Dedifferentiated amniotic fluid mesenchymal stem cell (primary cell): ENCODE measurements at regions not wholly inside any gene's neighbourhood (a gene's known extent, or its start where the extent isn't known, plus 50 kb on each side); places are given as distances from the start of the nearest gene placed in this dataset.

ENCODE experiments used
- DNase-seq: peaks from one replicate; pipeline ENCODE4 v3.0.0-alpha.2; 2016; ENCODE audit errors: extremely low spot score

DNA sequence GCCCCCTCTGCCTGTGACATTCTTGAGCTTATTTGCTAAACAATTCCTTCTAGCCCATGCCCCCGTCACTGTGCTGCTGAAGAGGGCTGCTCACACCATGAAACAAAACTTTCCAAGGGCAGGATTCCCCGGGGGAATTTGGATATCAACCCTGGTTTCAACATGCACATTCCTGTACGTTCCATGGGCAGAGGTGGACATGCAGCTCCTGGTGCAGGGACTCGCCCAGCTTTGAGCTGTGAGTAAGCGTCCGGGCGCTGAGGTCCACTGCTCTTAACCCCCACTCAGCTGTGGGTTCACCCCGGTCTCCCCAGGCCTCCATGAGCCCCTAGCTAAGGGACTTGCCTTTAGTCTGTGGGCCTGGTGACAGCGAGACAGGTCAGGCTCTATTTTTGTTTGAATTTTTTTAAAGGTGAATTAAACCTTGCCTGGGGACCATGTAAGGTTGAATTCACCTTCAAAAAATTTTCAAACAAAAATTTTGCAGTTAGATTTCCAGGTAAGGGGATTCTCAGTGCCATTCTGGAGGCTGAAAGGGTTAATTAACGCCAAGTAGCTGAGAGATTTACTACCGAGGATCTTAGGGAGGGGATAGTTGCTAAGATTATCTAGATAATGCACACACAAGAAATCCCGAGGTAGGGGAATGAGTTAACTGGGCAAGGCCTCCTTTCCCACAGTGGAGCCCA lies 70.3 kb upstream of the SLC22A23 start:
- no peak for DNase-seq

DNA sequence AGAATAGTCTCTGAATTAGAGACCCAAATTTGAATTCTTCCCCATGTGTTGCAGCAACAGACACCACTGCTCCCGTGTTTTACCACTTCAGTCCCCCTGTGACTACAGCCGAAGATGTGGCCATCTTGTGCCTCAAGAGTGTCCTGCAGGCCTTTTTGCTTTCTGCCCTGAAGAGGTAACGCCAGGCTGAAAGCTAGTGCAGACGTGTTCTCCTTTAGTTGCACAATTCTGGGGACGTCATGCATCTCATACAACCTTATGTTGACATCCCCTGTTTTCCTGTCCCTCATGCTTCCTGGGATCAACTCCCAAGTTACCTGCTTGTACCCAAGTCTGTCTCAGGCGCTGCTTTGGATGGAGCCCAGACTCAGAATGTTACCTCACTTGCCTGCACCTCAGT lies 69.1 kb upstream of the SLC22A23 start:
- DNase-seq, result no peak

DNA sequence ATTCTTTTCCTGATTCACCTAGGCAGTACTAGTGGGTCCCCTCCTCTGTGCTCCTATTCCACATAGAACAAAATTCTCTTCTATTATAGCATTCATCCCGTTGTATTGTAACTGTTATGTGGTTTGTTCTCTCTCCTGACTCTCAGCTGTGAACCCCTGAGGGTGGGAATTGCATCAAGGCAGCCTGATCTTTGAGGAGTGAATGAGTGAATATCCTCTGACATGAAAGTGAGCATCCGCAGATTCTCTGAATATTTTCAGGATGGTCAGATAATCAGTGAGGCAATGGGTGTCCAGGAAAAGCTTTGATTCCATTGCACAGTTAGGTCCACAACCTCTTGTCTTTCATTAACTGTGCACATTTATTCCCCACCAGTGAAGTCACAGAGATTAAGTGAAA lies 67.6 kb upstream of the SLC22A23 start:
- DNase-seq, result no peak

DNA sequence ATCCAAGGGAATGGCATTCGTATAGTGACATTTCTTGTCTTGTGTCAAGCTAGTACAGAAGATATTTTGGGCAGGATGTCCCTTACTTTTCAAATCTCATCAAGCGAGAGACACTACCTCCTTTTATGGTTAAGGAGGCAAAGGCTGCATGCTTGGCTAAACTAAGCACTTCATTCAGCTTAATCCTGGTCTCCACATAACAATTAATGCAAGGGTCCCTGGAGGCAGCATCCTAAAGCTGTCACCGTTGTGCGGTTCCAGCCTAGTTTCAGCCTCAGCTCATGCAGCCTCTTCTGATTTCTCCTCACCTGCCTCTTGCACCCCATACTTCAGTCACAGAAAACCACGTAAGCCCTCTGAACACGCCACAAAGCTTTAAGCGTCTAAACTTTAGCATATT lies 67.1 kb upstream of the SLC22A23 start:
- no peak for DNase-seq

DNA sequence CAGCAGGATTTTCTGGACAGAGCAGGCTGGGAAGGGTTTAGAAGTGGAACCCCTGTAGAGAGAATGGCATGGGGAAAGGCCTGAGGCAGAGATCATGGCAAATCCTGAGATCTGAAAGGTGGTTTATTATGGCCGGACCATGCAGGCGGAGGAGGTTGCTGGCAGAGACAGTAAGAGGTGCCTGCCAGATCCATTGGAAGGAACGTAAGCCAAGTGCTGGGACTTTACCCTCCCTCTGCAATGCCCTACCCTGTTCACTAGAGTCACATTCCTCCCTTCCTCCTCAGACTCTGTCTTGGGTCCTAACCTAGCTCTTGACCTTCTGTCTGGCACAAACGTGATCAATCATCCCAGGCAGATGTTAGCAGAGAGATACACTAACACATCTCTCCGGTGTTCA lies 66.4 kb upstream of the SLC22A23 start:
- DNase-seq, result no peak

DNA sequence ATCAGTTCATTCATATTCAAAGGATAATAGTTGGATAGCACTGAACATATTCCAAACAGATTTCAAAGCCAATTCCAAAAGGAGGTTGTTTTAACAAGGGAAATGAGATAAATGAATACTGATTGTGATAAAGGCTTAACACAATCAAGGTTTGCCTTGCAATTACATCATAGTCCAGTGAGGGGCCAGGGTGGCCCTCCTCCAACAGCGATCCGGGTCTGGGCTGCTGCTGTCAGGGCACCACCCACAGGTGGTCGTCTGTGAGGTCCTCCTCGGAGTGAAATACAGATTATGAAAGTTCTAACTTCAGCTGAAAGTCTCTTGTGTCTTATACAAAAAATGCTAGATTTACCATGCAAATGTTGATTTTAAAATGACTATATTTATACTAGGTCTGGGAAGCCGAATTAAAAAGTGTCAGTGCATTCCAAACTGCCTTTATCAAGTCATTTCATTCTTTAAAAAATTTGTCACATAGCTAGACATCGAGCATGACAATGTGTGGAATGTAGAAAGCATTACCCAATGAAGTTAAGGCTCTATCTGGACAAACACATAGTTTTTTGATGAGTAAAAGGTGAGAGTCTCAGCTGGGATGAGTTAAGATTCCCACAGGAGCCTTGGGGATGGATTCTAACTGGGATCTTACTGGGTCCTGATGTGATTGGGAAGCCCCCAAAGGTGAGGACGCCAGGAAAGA lies 65.9 kb upstream of the SLC22A23 start:
- peak; percentile 33 for DNase-seq

DNA sequence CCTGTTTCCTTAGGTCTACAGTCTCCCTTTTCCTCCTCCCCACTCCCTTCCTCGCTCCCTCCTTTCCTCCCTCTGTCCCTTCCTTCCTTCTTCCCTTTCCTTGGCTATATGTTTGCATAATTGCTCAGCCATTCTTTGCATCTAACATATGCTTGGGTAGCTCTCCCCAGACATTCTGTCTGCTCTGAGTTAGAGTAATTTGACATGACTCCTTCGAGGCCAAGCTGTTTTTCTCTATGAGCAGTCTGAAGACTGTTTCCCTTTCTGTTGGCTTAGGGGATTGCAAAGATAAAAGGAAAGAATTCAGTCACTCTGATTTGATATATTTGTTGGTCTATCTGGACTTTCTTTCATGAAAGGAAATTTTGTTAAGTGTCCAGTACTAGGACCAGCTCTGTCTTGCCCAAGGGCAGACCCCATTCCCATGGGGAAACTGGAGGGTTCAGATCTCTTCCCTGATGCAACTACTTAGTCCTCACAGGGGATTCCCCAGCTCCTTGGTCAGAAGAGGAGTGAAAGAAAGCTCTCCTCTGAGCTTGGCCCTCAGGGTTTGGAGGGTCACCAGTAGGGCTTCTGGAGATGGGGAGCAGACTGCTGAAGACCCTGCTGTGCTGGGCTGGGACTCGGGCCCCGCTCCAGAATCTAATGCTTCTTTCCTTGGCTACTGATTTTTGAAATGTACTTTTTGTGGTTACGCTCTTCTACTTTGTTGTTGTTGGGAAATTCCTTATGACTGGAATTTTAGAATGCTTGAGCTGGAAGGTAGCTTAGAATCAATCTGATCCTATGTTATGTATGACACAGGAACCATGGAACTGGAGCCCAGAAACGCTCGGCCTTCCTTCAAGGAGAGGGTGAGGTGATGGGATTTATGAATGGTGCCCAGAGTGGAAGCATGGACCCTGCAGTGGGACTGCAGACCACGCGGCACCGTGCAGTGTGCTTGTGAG lies 63.7 kb upstream of the SLC22A23 start:
- no peak for DNase-seq

DNA sequence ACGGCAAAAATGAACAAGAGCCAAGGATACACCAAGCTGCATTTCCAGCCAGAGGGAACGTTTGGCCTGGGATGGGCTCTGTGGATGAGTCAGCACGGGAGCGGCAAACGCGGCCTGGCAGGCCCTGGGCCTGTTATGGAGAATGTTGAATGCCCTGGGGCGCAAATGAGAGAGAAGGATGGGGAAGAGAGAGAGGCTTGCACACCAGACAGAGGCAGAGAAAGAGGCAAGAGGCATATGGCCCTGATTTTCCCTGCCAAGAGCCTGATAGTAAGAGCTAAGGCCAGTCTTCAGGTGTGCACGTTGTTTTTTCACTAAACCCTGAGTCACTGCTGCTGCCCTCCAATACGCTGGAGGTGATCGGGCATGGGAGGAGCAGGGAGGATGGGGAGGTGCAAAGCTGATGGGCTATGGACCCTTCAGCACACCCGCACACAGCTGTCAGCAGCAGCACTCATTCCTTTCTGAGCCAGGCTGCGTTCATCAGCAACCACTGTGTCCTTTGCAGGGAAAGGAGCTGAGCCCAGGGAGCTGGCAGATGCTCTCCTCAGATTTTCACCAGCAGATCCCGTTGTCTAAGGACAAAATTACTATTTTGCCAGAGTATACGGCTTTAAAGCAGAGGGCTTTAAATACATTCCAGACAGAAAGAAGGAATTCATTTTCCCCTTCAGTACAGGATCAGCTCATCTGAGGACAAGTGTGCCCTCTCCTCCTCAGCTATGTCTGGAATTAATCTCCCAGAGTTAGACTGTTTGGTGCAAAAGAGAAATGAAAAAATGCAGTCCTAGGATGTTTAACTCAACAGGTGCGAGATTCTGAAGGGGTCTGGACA lies 61.7 kb upstream of the SLC22A23 start:
- DNase-seq, result peak; percentile 83

DNA sequence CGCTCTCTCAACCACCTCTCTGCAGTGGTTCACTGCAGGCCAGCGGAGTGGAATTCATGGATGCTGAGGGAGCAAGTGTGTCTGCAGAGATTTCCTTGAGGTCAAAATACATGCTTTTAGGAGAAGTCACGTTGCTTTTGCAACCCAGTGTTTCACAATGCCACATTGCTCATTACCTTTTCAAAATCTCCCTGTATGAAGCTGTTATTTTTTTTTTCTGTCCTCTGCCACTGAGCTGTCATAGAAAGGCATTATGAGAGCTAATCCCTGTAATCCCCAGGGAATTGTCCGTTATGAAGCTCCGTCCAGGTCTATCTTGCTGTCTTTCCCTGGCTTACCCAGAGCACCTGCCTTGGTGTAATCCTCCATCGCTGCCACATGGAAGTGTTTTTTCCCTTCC lies 60.5 kb upstream of the SLC22A23 start:
- peak; percentile 74 for DNase-seq

DNA sequence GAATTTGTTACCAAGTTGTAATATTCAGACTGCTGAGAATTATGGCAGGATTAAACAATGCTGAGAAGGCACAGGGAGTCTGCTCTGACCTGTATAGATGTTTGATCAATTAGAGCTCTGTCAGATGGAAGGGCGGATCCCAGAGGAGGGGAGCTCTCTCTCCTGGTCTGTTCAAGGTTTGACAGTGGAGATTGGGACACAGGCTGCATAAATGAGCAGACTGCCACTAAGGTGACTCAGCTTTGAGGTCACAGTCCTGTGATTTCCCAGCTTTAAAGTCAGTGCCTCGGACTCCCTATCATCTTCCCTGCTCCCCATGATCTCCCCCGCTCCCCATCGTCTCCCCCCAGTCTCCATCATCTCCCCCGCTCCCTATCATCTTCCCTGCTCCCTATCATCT lies 59.2 kb upstream of the SLC22A23 start:
- no peak for DNase-seq

DNA sequence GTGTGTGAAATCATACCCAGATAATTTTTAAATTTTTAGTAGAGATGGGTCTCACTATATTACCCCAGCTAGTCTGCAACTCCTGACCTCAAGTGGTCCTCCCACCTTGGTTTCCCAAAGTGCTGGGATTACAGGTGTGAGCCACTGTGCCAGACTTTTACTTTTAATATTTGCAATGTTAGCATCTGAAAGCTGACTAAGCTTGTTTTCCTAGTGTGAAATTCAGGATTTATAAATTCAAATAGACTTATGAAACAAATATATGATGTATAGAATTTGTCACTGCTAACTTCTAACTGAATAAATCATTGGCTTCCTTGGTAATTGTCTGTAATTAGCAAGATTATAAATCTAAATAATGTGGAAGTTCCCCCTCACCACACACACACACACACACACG lies 58.8 kb upstream of the SLC22A23 start:
- no peak for DNase-seq

DNA sequence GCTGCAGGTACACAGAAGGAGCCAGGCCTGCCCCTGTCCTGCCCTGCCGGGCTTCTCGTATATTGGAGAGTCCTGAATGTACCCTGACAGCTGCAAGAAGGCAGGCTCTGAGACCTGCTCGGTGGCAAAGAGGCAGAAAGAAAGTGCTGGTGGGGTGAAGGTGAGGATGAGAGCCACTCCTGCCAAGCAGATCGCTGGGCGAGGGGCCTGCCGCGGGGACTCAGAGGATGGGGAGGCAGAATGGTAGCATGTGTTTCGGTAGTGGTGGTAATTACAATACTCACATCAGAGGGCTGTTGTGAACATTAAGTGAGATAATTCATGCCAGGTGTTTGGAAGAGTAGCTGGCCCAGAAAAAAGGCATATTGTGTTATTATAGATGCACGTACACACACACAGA lies 56.6 kb upstream of the SLC22A23 start:
- DNase-seq, result no peak

DNA sequence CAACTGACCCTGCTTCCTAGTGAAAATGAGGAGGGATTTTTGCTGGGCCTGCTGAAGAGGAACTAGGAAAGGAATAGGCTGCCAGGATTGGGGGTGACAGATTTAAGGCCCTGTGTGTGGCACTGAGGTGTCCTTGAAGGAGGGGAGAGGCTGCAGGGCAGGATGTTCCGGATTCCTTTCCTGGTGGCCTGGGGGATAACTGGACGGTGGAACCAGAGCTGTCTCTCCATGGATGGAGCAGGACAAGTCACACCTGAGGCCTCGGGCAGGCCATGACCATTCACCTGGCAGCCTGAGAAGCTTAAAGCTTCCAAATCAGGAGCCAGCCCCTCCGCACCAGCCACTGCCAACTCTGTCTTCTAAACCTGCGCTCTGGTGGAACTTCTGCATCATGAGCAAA lies 56.0 kb upstream of the SLC22A23 start:
- no peak for DNase-seq

DNA sequence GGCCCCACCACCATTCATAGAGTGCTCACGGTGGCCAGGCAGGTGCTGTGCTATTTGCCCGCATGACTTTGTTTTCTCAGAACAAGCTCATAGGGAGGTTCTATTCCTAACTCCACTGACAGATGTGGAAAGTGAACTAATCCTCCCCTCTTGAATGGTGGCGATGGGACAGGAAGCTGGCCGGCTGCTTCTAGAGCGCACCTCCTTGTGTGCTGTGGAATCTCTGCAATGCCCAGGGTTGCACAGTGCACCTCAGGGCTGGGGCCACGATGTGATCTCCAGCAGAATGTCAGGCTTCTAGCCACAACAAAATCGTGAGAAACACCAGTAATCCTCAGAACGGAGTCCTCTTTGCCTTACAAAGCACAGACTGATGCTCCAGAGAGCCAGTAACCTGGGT lies 53.8 kb upstream of the SLC22A23 start:
- DNase-seq, result no peak

DNA sequence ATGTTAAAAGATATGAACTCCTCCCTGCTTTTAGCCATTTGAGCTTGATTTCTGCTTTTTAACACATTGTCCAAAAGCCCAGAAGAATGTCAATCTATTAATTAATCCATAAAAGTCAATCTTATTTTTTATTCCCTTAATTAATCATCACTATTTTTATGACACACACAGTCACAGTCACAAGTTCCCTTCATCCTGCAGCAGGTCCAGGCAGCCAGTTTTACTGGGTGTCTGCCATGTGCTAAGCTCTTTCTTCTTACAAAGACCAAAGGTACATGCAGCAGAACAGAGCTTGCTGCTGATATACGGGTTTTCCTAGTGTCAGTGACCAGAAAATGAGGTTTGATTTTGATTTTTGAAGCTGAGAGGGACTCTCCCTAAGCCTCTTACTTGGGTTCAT lies 53.3 kb upstream of the SLC22A23 start:
- no peak for DNase-seq

DNA sequence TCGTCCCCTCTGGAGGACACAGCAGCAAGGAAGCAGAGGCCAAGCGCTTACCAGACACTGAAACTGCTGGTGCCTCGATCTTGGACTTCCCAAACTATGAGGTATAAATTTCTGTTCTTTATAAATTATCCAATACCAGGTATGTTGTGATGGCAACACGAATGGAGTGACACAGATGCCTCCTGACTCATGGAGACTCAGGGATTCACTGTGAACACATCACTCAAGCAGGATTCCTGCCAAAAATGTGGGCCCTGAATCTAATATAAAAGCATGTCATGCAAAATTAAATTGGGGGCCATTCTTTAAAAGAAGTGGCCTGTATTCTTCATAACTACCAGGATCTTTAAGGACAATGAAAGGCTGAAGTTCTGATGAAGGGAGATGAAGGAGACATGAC lies 52.5 kb upstream of the SLC22A23 start:
- no peak for DNase-seq

DNA sequence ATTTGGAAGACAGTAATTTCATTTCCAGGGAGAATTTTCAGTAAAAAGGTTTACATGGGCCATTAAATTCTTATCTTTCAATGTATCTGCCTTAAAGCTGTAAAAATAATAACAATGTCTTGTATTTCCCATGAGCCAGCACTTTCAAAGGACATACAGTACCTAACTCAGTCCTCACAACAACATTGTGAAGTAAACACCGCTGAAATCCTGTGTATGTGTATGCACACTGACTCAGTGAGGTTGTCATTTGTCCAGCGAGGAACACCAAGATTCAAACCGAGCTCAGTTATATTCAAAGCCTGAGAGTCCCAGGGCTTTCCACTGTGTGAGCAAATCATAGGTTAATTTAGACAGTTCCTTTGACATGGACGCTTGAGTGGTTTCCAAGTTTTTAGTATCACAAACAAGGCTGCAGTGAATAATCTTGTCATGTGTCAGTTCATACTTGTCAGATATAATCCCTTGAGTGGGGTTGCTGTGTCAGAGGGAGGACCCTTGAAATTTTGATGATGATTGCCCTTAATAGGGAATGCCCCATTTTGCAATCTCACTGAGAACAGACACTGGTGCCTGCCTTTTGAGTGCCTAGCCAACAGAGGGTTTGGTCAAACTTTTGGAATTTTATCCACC lies 50.0 kb upstream of the SLC22A23 start:
- no peak for DNase-seq
